ENCODE measurements at regions not wholly inside any gene's neighbourhood (a gene's known extent, or its start where the extent isn't known, plus 50 kb on each side); places are given as distances from the start of the nearest gene placed in this dataset.
A peak's percentile ranks its signal among the peaks of the same experiment; 100 is the strongest.
"Not testable (repeated sequence)": the region's sequence is repeated elsewhere in the genome, so short reads cannot be mapped to it uniquely, and the experiment has no call there.

- Histone ChIP-seq H3K9me3 (ENCODE audit: low read length) (no peaks in the 10 kb centered on the region), H3K9ac (ENCODE audit: low read length) (no peak overlapping the region), H3K27me3 (ENCODE audit: control insufficient read depth in 1 of 2, insufficient read depth in 2 of 2, low read length in 2 of 2) (no peaks in the 10 kb centered on the region), H3K4me1 (ENCODE audit: insufficient read depth, low read length) (no peaks in the 10 kb centered on the region), H3K4me3 (ENCODE audit: low read depth in 1 of 2, low read length in 2 of 2) (no peak overlapping the region), H3K27ac (ENCODE audit: low read depth, low read length) (no peak overlapping the region), H3K36me3 (ENCODE audit: insufficient read depth, low read length) (no peaks in the 10 kb centered on the region)
These were observed 74.8 kb upstream of the P2RY1 start for GRCh38 chr3:152760024-152760563.

GRCh38 chr3:152760591-152760990 is 74.3 kb upstream of the P2RY1 start:
- no peaks in the 10 kb centered on the region for H3K9me3 ChIP-seq (ENCODE audit: low read length)
- no peaks in the 10 kb centered on the region for H3K27me3 ChIP-seq (ENCODE audit: control insufficient read depth in 1 of 2, insufficient read depth in 2 of 2, low read length in 2 of 2)
- no peaks in the 10 kb centered on the region for H3K36me3 ChIP-seq (ENCODE audit: insufficient read depth, low read length)
- no peak overlapping the region for H3K4me3 ChIP-seq (ENCODE audit: low read depth in 1 of 2, low read length in 2 of 2)
- no peak overlapping the region for H3K27ac ChIP-seq (ENCODE audit: low read depth, low read length)
- H3K9ac ChIP-seq (ENCODE audit: low read length), result no peak overlapping the region
- no peaks in the 10 kb centered on the region for H3K4me1 ChIP-seq (ENCODE audit: insufficient read depth, low read length)

- Histone ChIP-seq H3K9ac (ENCODE audit: low read length) (no peak overlapping the region), H3K4me1 (ENCODE audit: insufficient read depth, low read length) (no peaks in the 10 kb centered on the region), H3K9me3 (ENCODE audit: low read length) (no peaks in the 10 kb centered on the region), H3K36me3 (ENCODE audit: insufficient read depth, low read length) (no peaks in the 10 kb centered on the region), H3K4me3 (ENCODE audit: low read depth in 1 of 2, low read length in 2 of 2) (no peak overlapping the region), H3K27me3 (ENCODE audit: control insufficient read depth in 1 of 2, insufficient read depth in 2 of 2, low read length in 2 of 2) (no peaks in the 10 kb centered on the region), H3K27ac (ENCODE audit: low read depth, low read length) (no peak overlapping the region)
These were observed 66.5 kb upstream of the P2RY1 start for GRCh38 chr3:152768478-152768877.

DNA sequence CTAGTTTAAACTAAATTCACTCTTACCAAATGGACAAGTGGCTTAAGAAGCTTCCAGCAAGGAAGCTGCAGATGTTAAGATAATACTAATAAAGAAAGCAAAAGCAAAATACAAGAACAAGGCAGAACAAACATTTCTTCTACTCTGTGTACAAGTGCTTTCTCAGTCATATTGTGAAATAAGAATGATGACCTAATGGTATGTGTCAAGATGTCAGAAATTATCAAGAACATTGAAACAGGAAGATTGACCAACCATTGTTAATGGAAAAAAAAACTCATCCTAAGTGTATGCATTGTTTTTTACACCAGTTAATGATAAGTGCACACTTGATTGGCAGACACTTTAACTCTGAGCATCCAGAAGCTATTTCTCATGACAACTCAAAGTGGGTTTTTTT is 65.4 kb upstream of the P2RY1 start:
- no peaks in the 10 kb centered on the region for H3K4me1 ChIP-seq (ENCODE audit: insufficient read depth, low read length)
- no peaks in the 10 kb centered on the region for H3K36me3 ChIP-seq (ENCODE audit: insufficient read depth, low read length)
- no peaks in the 10 kb centered on the region for H3K9me3 ChIP-seq (ENCODE audit: low read length)
- H3K27ac ChIP-seq (ENCODE audit: low read depth, low read length), result no peak overlapping the region
- H3K9ac ChIP-seq (ENCODE audit: low read length), result no peak overlapping the region
- no peak overlapping the region for H3K4me3 ChIP-seq (ENCODE audit: low read depth in 1 of 2, low read length in 2 of 2)
- no peaks in the 10 kb centered on the region for H3K27me3 ChIP-seq (ENCODE audit: control insufficient read depth in 1 of 2, insufficient read depth in 2 of 2, low read length in 2 of 2)

DNA sequence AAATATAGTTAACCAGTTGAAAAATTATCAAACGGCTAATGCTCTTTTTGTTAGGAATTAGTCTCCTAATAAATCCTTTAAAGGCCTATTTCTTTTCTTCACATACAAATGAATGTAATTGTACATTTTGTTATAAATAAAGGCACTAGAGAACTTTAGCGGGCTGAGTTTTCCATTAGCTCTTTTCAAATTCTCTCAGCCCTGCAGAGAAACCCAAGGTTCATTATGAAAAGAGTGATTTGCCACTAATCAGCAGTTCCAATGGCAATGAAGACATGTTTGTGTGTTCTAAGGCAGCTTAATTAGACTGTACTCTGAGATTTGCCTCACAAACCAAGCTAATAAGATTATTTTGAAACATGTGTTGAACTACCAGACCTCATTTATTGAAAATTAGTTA is 64.6 kb upstream of the P2RY1 start:
- Histone ChIP-seq H3K9ac (ENCODE audit: low read length) (no peak overlapping the region), H3K4me3 (ENCODE audit: low read depth in 1 of 2, low read length in 2 of 2) (no peak overlapping the region), H3K9me3 (ENCODE audit: low read length) (no peaks in the 10 kb centered on the region), H3K4me1 (ENCODE audit: insufficient read depth, low read length) (no peaks in the 10 kb centered on the region), H3K27ac (ENCODE audit: low read depth, low read length) (no peak overlapping the region), H3K27me3 (ENCODE audit: control insufficient read depth in 1 of 2, insufficient read depth in 2 of 2, low read length in 2 of 2) (no peaks in the 10 kb centered on the region), H3K36me3 (ENCODE audit: insufficient read depth, low read length) (no peaks in the 10 kb centered on the region)

- Histone ChIP-seq H3K27ac (ENCODE audit: low read depth, low read length) (no peak overlapping the region), H3K36me3 (ENCODE audit: insufficient read depth, low read length) (no peaks in the 10 kb centered on the region), H3K27me3 (ENCODE audit: control insufficient read depth in 1 of 2, insufficient read depth in 2 of 2, low read length in 2 of 2) (no peaks in the 10 kb centered on the region), H3K4me1 (ENCODE audit: insufficient read depth, low read length) (no peaks in the 10 kb centered on the region), H3K9ac (ENCODE audit: low read length) (no peak overlapping the region), H3K9me3 (ENCODE audit: low read length) (no peaks in the 10 kb centered on the region), H3K4me3 (ENCODE audit: low read depth in 1 of 2, low read length in 2 of 2) (no peak overlapping the region)
These were observed 63.8 kb upstream of the P2RY1 start for GRCh38 chr3:152771120-152771519.

- no peaks in the 10 kb centered on the region for H3K9me3 ChIP-seq (ENCODE audit: low read length)
- no peaks in the 10 kb centered on the region for H3K27me3 ChIP-seq (ENCODE audit: control insufficient read depth in 1 of 2, insufficient read depth in 2 of 2, low read length in 2 of 2)
- H3K4me3 ChIP-seq (ENCODE audit: low read depth in 1 of 2, low read length in 2 of 2), result no peak overlapping the region
- H3K9ac ChIP-seq (ENCODE audit: low read length), result no peak overlapping the region
- no peaks in the 10 kb centered on the region for H3K4me1 ChIP-seq (ENCODE audit: insufficient read depth, low read length)
- peak overlapping the region; percentile 21 for H3K27ac ChIP-seq (ENCODE audit: low read depth, low read length)
- H3K36me3 ChIP-seq (ENCODE audit: insufficient read depth, low read length), result no peaks in the 10 kb centered on the region
These were observed 62.2 kb upstream of the P2RY1 start for GRCh38 chr3:152772674-152773225.

- Histone ChIP-seq H3K9me3 (ENCODE audit: low read length) (no peaks in the 10 kb centered on the region), H3K9ac (ENCODE audit: low read length) (no peak overlapping the region), H3K27me3 (ENCODE audit: control insufficient read depth in 1 of 2, insufficient read depth in 2 of 2, low read length in 2 of 2) (no peaks in the 10 kb centered on the region), H3K4me1 (ENCODE audit: insufficient read depth, low read length) (no peaks in the 10 kb centered on the region), H3K27ac (ENCODE audit: low read depth, low read length) (no peak overlapping the region), H3K36me3 (ENCODE audit: insufficient read depth, low read length) (no peaks in the 10 kb centered on the region), H3K4me3 (ENCODE audit: low read depth in 1 of 2, low read length in 2 of 2) (no peak overlapping the region)
These were observed 61.3 kb upstream of the P2RY1 start for GRCh38 chr3:152773633-152774032.

DNA sequence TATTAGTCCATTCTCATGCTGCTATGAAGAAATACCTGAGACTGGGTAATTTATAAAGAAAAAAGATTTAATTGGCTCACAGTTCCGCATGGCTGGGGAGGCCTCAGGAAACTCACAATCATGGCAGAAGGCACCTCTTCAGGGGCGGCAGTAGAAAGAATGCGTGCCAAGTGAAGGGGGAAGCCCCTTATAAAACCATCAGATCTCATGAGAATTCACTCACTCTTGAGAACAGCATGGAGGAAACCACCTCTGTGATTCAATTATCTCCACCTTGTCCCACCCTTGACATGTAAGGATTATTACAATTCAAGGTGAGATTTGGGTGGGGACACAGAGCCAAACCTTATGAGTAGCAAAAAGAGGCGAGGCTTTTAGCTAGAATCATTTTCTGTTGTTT is 60.7 kb upstream of the P2RY1 start:
- not testable (repeated sequence) for H3K9ac ChIP-seq (ENCODE audit: low read length); H3K4me3 ChIP-seq (ENCODE audit: low read depth in 1 of 2, low read length in 2 of 2); H3K27me3 ChIP-seq (ENCODE audit: control insufficient read depth in 1 of 2, insufficient read depth in 2 of 2, low read length in 2 of 2); H3K27ac ChIP-seq (ENCODE audit: low read depth, low read length); H3K4me1 ChIP-seq (ENCODE audit: insufficient read depth, low read length); H3K9me3 ChIP-seq (ENCODE audit: low read length); H3K36me3 ChIP-seq (ENCODE audit: insufficient read depth, low read length)

GRCh38 chr3:152778022-152778421 is 56.9 kb upstream of the P2RY1 start:
- Histone ChIP-seq H3K4me1 (ENCODE audit: insufficient read depth, low read length) (peaks cover 6% of the 10 kb centered on the region), H3K4me3 (ENCODE audit: low read depth in 1 of 2, low read length in 2 of 2) (no peak overlapping the region), H3K36me3 (ENCODE audit: insufficient read depth, low read length) (no peaks in the 10 kb centered on the region), H3K27ac (ENCODE audit: low read depth, low read length) (no peak overlapping the region), H3K27me3 (ENCODE audit: control insufficient read depth in 1 of 2, insufficient read depth in 2 of 2, low read length in 2 of 2) (no peaks in the 10 kb centered on the region), H3K9me3 (ENCODE audit: low read length) (no peaks in the 10 kb centered on the region), H3K9ac (ENCODE audit: low read length) (no peak overlapping the region)

DNA sequence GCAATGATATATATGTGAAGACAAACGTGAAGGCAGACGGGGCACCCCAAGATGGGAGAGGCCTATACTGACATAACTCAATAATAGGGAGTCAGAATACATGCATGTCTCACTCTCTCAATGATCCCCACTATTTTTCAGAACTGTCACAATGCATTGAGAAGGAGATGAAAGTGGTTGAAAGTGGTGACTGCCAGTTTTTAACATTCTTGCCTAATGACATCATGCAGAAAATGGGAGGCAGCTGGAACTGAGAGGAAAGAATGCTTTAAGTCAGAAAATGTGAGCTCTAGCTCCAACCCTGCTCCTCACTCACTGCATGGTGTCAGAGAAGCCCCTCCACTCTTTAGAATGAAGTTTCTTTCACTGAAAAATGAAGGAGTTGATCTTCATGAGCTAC is 55.3 kb upstream of the P2RY1 start:
- no peaks in the 10 kb centered on the region for H3K9me3 ChIP-seq (ENCODE audit: low read length)

GRCh38 chr3:152780553-152780952 is 54.4 kb upstream of the P2RY1 start:
- Histone ChIP-seq H3K4me1 (ENCODE audit: insufficient read depth, low read length) (peaks cover 6% of the 10 kb centered on the region), H3K9ac (ENCODE audit: low read length) (no peak overlapping the region), H3K27me3 (ENCODE audit: control insufficient read depth in 1 of 2, insufficient read depth in 2 of 2, low read length in 2 of 2) (no peaks in the 10 kb centered on the region), H3K27ac (ENCODE audit: low read depth, low read length) (no peak overlapping the region), H3K9me3 (ENCODE audit: low read length) (no peaks in the 10 kb centered on the region), H3K36me3 (ENCODE audit: insufficient read depth, low read length) (no peaks in the 10 kb centered on the region), H3K4me3 (ENCODE audit: low read depth in 1 of 2, low read length in 2 of 2) (no peak overlapping the region)

More for the DNA sequence above, 55.3 kb upstream of the P2RY1 start:
- no peaks in the 10 kb centered on the region for H3K27me3 ChIP-seq (ENCODE audit: control insufficient read depth in 1 of 2, insufficient read depth in 2 of 2, low read length in 2 of 2)
- H3K36me3 ChIP-seq (ENCODE audit: insufficient read depth, low read length), result no peaks in the 10 kb centered on the region
- no peak overlapping the region for H3K4me3 ChIP-seq (ENCODE audit: low read depth in 1 of 2, low read length in 2 of 2)
- no peak overlapping the region for H3K9ac ChIP-seq (ENCODE audit: low read length)
- H3K4me1 ChIP-seq (ENCODE audit: insufficient read depth, low read length), result peaks cover 6% of the 10 kb centered on the region
- H3K27ac ChIP-seq (ENCODE audit: low read depth, low read length), result no peak overlapping the region

Data from muscle layer of colon (tissue), 2 donors.